ENCODE measurements at regions not wholly inside any gene's neighbourhood (a gene's known extent, or its start where the extent isn't known, plus 50 kb on each side); places are given as distances from the start of the nearest gene placed in this dataset.

DNA sequence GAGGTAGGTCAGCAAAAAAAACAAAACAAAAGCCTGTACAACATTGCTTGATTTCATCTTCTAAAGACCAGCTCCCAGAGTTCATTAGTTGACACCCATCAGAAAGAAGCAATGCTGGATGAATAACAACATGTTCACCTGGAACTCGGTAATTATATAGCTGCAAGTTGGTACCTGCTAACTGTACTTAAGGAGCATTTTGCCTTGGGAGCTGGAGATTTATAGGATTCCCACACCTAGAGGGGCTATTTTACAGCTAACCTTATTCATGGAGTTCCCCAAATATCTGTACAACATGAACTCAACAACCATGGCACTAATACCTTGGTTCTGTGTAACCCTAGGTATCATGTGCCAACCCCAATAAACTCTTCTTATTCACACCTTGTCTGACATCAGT lies 281.1 kb upstream of the NCKAP5 start:
- Histone ChIP-seq H3K27ac (ENCODE audit: extremely low read depth, low read depth, low read length) (no peak overlapping the region), H3K36me3 (ENCODE audit: control insufficient read depth, insufficient read depth, low read length) (no peaks in the 10 kb centered on the region), H3K79me2 (ENCODE audit: control insufficient read depth, insufficient read depth, low read length) (no peaks in the 10 kb centered on the region), H3K4me3 (no peak overlapping the region), H2AFZ (ENCODE audit: low read depth, low read length) (no peak overlapping the region), H4K20me1 (replicated peaks; ENCODE audit: control insufficient read depth, insufficient read depth, low read length) (no peaks in the 10 kb centered on the region), H3K9me3 (replicated peaks; ENCODE audit: control insufficient read depth, insufficient read depth, low read depth, low read length) (no peaks in the 10 kb centered on the region), H3K4me2 (ENCODE audit: insufficient read depth, low read length) (no peak overlapping the region), H3K9ac (ENCODE audit: insufficient read depth in 1 of 2, low read depth in 2 of 2, low read length in 2 of 2) (no peak overlapping the region), H3K9me1 (ENCODE audit: control insufficient read depth, insufficient read depth, low read length) (no peaks in the 10 kb centered on the region), H3K27me3 (ENCODE audit: control insufficient read depth in 2 of 2, insufficient read depth in 2 of 2, low read length in 2 of 2) (no peaks in the 10 kb centered on the region), H3K4me1 (replicated peaks in 1 of 2; ENCODE audit: control insufficient read depth in 2 of 2, insufficient read depth in 2 of 2, low read length in 2 of 2) (no peaks in the 10 kb centered on the region)
- TF ChIP-seq KLF13 (tag; IDR thresholded peaks at IDR 0.05; ENCODE audit: borderline replicate concordance, low read depth) = no peak
- no peak for TF ChIP-seq SAP30 (IDR thresholded peaks at IDR 0.05; ENCODE audit: borderline replicate concordance, insufficient read depth, low read depth, low read length, poor library complexity, severe bottlenecking)
- TF ChIP-seq, protein P1, sequence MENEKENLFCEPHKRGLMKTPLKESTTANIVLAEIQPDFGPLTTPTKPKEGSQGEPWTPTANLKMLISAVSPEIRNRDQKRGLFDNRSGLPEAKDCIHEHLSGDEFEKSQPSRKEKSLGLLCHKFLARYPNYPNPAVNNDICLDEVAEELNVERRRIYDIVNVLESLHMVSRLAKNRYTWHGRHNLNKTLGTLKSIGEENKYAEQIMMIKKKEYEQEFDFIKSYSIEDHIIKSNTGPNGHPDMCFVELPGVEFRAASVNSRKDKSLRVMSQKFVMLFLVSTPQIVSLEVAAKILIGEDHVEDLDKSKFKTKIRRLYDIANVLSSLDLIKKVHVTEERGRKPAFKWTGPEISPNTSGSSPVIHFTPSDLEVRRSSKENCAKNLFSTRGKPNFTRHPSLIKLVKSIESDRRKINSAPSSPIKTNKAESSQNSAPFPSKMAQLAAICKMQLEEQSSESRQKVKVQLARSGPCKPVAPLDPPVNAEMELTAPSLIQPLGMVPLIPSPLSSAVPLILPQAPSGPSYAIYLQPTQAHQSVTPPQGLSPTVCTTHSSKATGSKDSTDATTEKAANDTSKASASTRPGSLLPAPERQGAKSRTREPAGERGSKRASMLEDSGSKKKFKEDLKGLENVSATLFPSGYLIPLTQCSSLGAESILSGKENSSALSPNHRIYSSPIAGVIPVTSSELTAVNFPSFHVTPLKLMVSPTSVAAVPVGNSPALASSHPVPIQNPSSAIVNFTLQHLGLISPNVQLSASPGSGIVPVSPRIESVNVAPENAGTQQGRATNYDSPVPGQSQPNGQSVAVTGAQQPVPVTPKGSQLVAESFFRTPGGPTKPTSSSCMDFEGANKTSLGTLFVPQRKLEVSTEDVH (IDR thresholded peaks at IDR 0.05; ENCODE audit: low read depth, partially characterized antibody) = no peak
- TF ChIP-seq ZNF76 (CRISPR knock-in tag; IDR thresholded peaks at IDR 0.05; ENCODE audit: borderline replicate concordance) = no peak
- 0% methylated on average over 1 of the region's 1 CpG for WGBS (ENCODE audit: insufficient coverage, low coverage, missing lambda C conversion rate)
- in situ Hi-C loops (cut with MboI) = no loop called here
- POLR2A ChIA-PET = no interaction called here
- CTCF ChIA-PET (ENCODE audit: low intra/inter-chr PET ratio) = no interaction called here
- intact Hi-C loops (cut with micrococcal nuclease) = loop anchor here (10.0 kb wide), 2 partner anchors 285 to 675 kb away; partner anchors contain the start of gene NCKAP5
- no peak for ATAC-seq
- FAIRE-seq = no peak
- no peak for DNase-seq (ENCODE audit: extremely low read depth in 1 of 4, low spot score in 3 of 4)
- no TSS peak for BruUV-seq (replicated peaks)
